ENCODE measurements at regions not wholly inside any gene's neighbourhood (a gene's known extent, or its start where the extent isn't known, plus 50 kb on each side); places are given as distances from the start of the nearest gene placed in this dataset.

DNA sequence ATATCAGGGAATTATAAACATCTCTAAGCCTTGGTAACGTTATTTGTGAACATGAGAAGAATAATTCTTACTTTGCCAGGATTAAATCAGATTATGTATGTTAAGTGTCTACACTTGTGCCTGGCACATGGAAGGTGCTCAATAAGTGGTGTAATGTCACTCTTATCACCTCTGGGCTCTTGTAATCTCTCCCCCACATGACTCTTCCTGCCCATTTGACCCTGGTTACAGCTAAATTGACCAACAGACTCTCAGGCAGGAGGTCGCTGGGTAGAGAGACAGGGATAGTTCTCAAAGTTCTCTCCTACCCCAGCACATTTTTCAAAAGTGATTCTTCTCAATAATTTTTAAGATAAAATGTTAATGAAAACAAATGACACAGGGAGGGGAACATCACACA, 137.8 kb upstream of the FRMD6 start:
- H3K27me3 ChIP-seq (replicated peaks; ENCODE audit: insufficient read depth, low read depth, low read length, poor library complexity): no peaks in the 10 kb centered on the region
- BruUV-seq (replicated peaks): no TSS peak
- no peaks in the 10 kb centered on the region for H3K9me3 ChIP-seq (ENCODE audit: low read depth, low read length, poor library complexity, severe bottlenecking)
- POLR2A ChIA-PET (ENCODE audit: low non-redundant PET): no interaction called here
- H3K4me3 ChIP-seq (ENCODE audit: low read depth, low read length, poor library complexity, severe bottlenecking): no peak overlapping the region
- H3K4me1 ChIP-seq (ENCODE audit: insufficient read depth, low read length, poor library complexity, severe bottlenecking): peaks cover 22% of the 10 kb centered on the region
- no peak for TF ChIP-seq EZH2 (IDR thresholded peaks at IDR 0.05; ENCODE audit: borderline replicate concordance, low read depth, low read length, poor library complexity, severe bottlenecking)
- TF ChIP-seq, protein P1, sequence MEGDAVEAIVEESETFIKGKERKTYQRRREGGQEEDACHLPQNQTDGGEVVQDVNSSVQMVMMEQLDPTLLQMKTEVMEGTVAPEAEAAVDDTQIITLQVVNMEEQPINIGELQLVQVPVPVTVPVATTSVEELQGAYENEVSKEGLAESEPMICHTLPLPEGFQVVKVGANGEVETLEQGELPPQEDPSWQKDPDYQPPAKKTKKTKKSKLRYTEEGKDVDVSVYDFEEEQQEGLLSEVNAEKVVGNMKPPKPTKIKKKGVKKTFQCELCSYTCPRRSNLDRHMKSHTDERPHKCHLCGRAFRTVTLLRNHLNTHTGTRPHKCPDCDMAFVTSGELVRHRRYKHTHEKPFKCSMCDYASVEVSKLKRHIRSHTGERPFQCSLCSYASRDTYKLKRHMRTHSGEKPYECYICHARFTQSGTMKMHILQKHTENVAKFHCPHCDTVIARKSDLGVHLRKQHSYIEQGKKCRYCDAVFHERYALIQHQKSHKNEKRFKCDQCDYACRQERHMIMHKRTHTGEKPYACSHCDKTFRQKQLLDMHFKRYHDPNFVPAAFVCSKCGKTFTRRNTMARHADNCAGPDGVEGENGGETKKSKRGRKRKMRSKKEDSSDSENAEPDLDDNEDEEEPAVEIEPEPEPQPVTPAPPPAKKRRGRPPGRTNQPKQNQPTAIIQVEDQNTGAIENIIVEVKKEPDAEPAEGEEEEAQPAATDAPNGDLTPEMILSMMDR (conservative IDR thresholded peaks at IDR 0.05; ENCODE audit: low read depth, low read length): no peak
- CTCF ChIA-PET: no interaction called here
- H3K27ac ChIP-seq (ENCODE audit: low read depth, low read length, poor library complexity, severe bottlenecking): no peak overlapping the region
- intact Hi-C loops (cut with micrococcal nuclease; ENCODE audit: unreplicated experiment): no loop called here
- H3K36me3 ChIP-seq (ENCODE audit: insufficient read depth, low read length, poor library complexity, severe bottlenecking): no peaks in the 10 kb centered on the region
- DNase-seq (ENCODE audit: low spot score): no peak

DNA sequence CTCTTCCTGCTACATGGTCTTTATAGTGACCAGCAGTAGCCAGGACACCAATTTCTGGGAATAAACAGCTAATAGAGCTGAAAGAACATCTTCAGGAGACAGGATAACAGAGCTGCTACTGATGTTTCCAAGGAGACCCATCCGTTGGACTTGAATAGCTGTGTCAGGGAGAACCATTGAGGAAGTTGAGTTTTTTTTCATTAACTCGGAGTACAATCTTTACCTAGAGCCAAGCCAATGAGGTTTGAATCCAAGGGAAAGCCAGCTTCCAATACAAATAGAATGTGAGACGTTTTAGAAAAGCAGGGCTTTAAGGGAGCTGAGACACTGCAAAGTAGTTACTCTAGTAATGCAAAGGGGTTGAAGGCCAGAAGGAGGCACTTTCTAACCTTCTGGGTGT, 136.1 kb upstream of the FRMD6 start:
- Histone ChIP-seq H3K36me3 (ENCODE audit: insufficient read depth, low read length, poor library complexity, severe bottlenecking) (no peaks in the 10 kb centered on the region), H3K27ac (ENCODE audit: low read depth, low read length, poor library complexity, severe bottlenecking) (no peak overlapping the region), H3K4me1 (ENCODE audit: insufficient read depth, low read length, poor library complexity, severe bottlenecking) (peaks cover 17% of the 10 kb centered on the region), H3K9me3 (ENCODE audit: low read depth, low read length, poor library complexity, severe bottlenecking) (no peaks in the 10 kb centered on the region), H3K27me3 (replicated peaks; ENCODE audit: insufficient read depth, low read depth, low read length, poor library complexity) (no peaks in the 10 kb centered on the region), H3K4me3 (ENCODE audit: low read depth, low read length, poor library complexity, severe bottlenecking) (no peak overlapping the region)
- intact Hi-C loops (cut with micrococcal nuclease; ENCODE audit: unreplicated experiment): no loop called here
- BruUV-seq (replicated peaks): no TSS peak
- TF ChIP-seq, protein P1 (conservative IDR thresholded peaks at IDR 0.05; ENCODE audit: low read depth, low read length): no peak
- TF ChIP-seq EZH2 (IDR thresholded peaks at IDR 0.05; ENCODE audit: borderline replicate concordance, low read depth, low read length, poor library complexity, severe bottlenecking): no peak
- ChIA-PET CTCF (no interaction called here), POLR2A (ENCODE audit: low non-redundant PET) (no interaction called here)
- no peak for DNase-seq (ENCODE audit: low spot score)

DNA sequence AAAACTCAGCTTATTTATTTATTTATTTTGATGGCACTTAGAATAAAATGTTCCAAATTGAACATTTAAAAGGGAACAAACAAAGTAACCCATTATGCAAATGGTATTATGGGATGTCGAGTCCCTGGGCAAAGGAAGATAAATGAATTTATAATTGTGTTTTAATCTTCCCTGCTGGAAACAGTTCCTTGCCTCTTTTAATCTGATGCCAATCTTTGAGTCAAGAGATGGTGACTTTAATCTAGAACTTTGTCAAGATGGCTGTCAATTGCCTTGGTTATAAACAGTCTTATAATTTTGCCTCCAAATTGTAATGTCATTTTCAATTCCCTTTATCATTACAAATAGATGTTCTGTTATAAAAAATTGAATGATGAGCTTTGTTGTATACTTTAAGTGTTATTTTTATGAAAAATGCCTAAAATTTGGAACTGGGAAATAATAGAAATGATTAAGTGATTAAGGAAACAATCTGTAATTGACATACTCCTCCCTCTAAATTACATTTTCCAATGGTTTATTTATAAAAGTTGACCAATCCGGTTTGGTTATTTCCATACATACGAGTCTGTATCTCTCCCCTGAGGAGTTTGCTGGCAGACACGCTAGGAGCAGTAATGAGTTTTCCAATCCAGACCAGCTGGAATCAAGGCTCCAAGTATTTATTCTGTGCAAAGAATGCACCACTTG, 134.9 kb upstream of the FRMD6 start:
- Histone ChIP-seq H3K4me3 (ENCODE audit: low read depth, low read length, poor library complexity, severe bottlenecking) (no peak overlapping the region), H3K27me3 (replicated peaks; ENCODE audit: insufficient read depth, low read depth, low read length, poor library complexity) (no peaks in the 10 kb centered on the region), H3K36me3 (ENCODE audit: insufficient read depth, low read length, poor library complexity, severe bottlenecking) (no peaks in the 10 kb centered on the region), H3K9me3 (ENCODE audit: low read depth, low read length, poor library complexity, severe bottlenecking) (no peaks in the 10 kb centered on the region), H3K4me1 (ENCODE audit: insufficient read depth, low read length, poor library complexity, severe bottlenecking) (peaks cover 18% of the 10 kb centered on the region), H3K27ac (ENCODE audit: low read depth, low read length, poor library complexity, severe bottlenecking) (no peak overlapping the region)
- CTCF ChIA-PET: no interaction called here
- intact Hi-C loops (cut with micrococcal nuclease; ENCODE audit: unreplicated experiment): no loop called here
- TF ChIP-seq EZH2 (IDR thresholded peaks at IDR 0.05; ENCODE audit: borderline replicate concordance, low read depth, low read length, poor library complexity, severe bottlenecking): no peak
- TF ChIP-seq, protein P1 (conservative IDR thresholded peaks at IDR 0.05; ENCODE audit: low read depth, low read length): no peak
- BruUV-seq (replicated peaks): no TSS peak
- DNase-seq (ENCODE audit: low spot score): no peak
- POLR2A ChIA-PET (ENCODE audit: low non-redundant PET): interaction anchor here (0.7 kb wide), 1 partner anchor 10 kb away, joined by 4 read pairs; no protein-coding TSS in a partner anchor

Measured in A673 (cell line).